Pancreas (tissue), 10 donors: ENCODE measurements at regions not wholly inside any gene's neighbourhood (a gene's known extent, or its start where the extent isn't known, plus 50 kb on each side); places are given as distances from the start of the nearest gene placed in this dataset.

Experiments used
- ATAC-seq, 4 donors: fragments of 200-7000 bp; cut with Tn5 transposase; one replicate each; pipeline versions ENCODE4 v1.8.0 to v1.9.1; 2020; ENCODE audit warnings: mild to moderate bottlenecking in 4 of 4, moderate library complexity in 4 of 4
- DNase-seq, 6 donors: peaks; one replicate each; pipeline ENCODE4 v3.0.0-alpha.2; 2020
- FAIRE-seq: peaks from 2 replicates; lab custom pipeline; 2012; peaks lifted over from hg19 to GRCh38; lab: Jason Lieb, UNC
- H3K27ac ChIP-seq, 4 donors: fragments of 200-600 bp; sonication (generic); 1 replicate in 3 of 4; 2 replicates in 1 of 4; pipeline versions ENCODE4 v1.5.0 to v1.8.0; 2020
- H3K27me3 ChIP-seq, 4 donors: fragments of 200-600 bp; one replicate each; pipeline ENCODE4 v1.8.0; 2021
- H3K36me3 ChIP-seq, 3 donors: fragments of 200-600 bp; sonication (generic) in 1 of 3; one replicate each; pipeline versions ENCODE4 v1.5.0 to v1.8.0; 2020 to 2021
- H3K4me1 ChIP-seq, 3 donors: fragments of 200-600 bp; one replicate each; pipeline ENCODE4 v1.8.0; 2021
- H3K4me3 ChIP-seq, 4 donors: fragments of 200-600 bp; sonication (generic) in 2 of 4; one replicate each; pipeline versions ENCODE4 v1.5.0 to v1.8.0; 2020 to 2021
- H3K9me3 ChIP-seq, 4 donors: fragments of 200-600 bp; one replicate each; pipeline ENCODE4 v1.8.0; 2021
- CTCF ChIP-seq, 4 donors: fragments of 200-600 bp; sonication (generic) in 3 of 4; IDR thresholded peaks; one replicate each; pipeline versions ENCODE4 v1.5.0 to v1.8.0; 2021; ENCODE audit warnings: antibody characterized with exemption in 4 of 4
- WGBS, 2 donors: extraction: QIAGEN DNeasy Blood & Tissue Kit; methylation state at CpG; one replicate each; pipeline ENCODE4 v1.1.7; 2013; 5-methylcytosine and 5-hydroxymethylcytosine counted together
- intact Hi-C, 3 donors: fragments of 100-400 bp; cut with DNase I; formaldehyde crosslinking; loops; one replicate each; pipeline versions ENCODE4 v1.11.1 to v1.14.2; 2022
- donor health status: healthy with polysubstance abuse.
- donor health status: DM: no; HTN: no; CAD: no; lungs with moderate emphysema.
- donor health status: DM: no; HTN: no; CAD: no.
- donor health status: control.
- donor health status: control.
- donor health status: Bipolar disorder and iron deficiency.
- donor health status: DM: yes; HTN: yes; CAD: no.
- donor health status: DM: no; HTN: no; CAD: no.
- donor health status: DM: no; HTN: no; CAD: no.
- donor health status: DM: yes; HTN: yes; CAD: no.

GRCh38 chrX:149255860-149256259 is 249.2 kb downstream of the IDS start:
- 67 to 81% methylated on average over 1 of the region's 1 CpG for WGBS, 2 donors
- no peak for TF ChIP-seq CTCF (IDR thresholded peaks at IDR 0.05)
- Histone ChIP-seq H3K27ac (no peak overlapping the region), H3K36me3 (no peaks in the 10 kb centered on the region), H3K4me1 (no peaks in the 10 kb centered on the region), H3K4me3 (no peak overlapping the region), H3K27me3 (peaks cover 0 to 3% (median 0%) of the 10 kb centered on the region in 4 donors), H3K9me3 (no peaks in the 10 kb centered on the region)
- DNase-seq (no peak), FAIRE-seq (no peak), ATAC-seq (no peak)
- intact Hi-C loops, result no loop called here

GRCh38 chrX:149248073-149248625 is 257.0 kb downstream of the IDS start:
- Histone ChIP-seq H3K27ac (no peak overlapping the region), H3K27me3 (peaks cover 0 to 9% (median 0%) of the 10 kb centered on the region in 4 donors), H3K4me3 (no peak overlapping the region), H3K4me1 (no peaks in the 10 kb centered on the region), H3K36me3 (no peaks in the 10 kb centered on the region), H3K9me3 (no peaks in the 10 kb centered on the region)
- TF ChIP-seq CTCF (IDR thresholded peaks at IDR 0.05), result no peak
- intact Hi-C loops, result no loop called here
- ATAC-seq (no peak), DNase-seq (no peak), FAIRE-seq (no peak)
- 43 to 46% methylated on average over 3 of the region's 3 CpGs for WGBS, 2 donors

GRCh38 chrX:149230689-149231088 is 274.4 kb downstream of the IDS start:
- Histone ChIP-seq H3K36me3 (no peaks in the 10 kb centered on the region), H3K4me3 (no peak overlapping the region), H3K27me3 (peaks cover 0 to 12% (median 0%) of the 10 kb centered on the region in 4 donors), H3K9me3 (no peaks in the 10 kb centered on the region), H3K4me1 (no peaks in the 10 kb centered on the region), H3K27ac (no peak overlapping the region)
- DNase-seq (no peak), ATAC-seq (no peak), FAIRE-seq (no peak)
- WGBS, 2 donors, result 48 to 59% methylated on average over 2 of the region's 2 CpGs
- intact Hi-C loops, result no loop called here
- no peak for TF ChIP-seq CTCF (IDR thresholded peaks at IDR 0.05)

- WGBS, 2 donors, result 73 to 76% methylated on average over 2 of the region's 2 CpGs
- Histone ChIP-seq H3K36me3 (no peaks in the 10 kb centered on the region), H3K4me3 (no peak overlapping the region), H3K9me3 (no peaks in the 10 kb centered on the region), H3K27ac (no peak overlapping the region), H3K27me3 (peaks cover 0 to 5% (median 0%) of the 10 kb centered on the region in 4 donors), H3K4me1 (no peaks in the 10 kb centered on the region)
- intact Hi-C loops, result no loop called here
- FAIRE-seq (no peak), ATAC-seq (no peak), DNase-seq (no peak)
- no peak for TF ChIP-seq CTCF (IDR thresholded peaks at IDR 0.05)
Observed at GRCh38 chrX:149223854-149224253, 281.3 kb downstream of the IDS start.

- ATAC-seq, result no peak
- Histone ChIP-seq H3K27ac (no peak overlapping the region), H3K36me3 (no peaks in the 10 kb centered on the region), H3K4me1 (no peaks in the 10 kb centered on the region), H3K27me3 (peaks cover 0 to 5% (median 0%) of the 10 kb centered on the region in 4 donors), H3K9me3 (no peaks in the 10 kb centered on the region), H3K4me3 (no peak overlapping the region)
- WGBS, 2 donors, result 44 to 54% methylated on average over 1 of the region's 1 CpG
- no peak for FAIRE-seq
- no peak for DNase-seq
- intact Hi-C loops, result no loop called here
- TF ChIP-seq CTCF (IDR thresholded peaks at IDR 0.05), result no peak
Observed at GRCh38 chrX:149222040-149222439, 283.1 kb downstream of the IDS start.
